Stomach (tissue), 4 donors: ENCODE measurements at regions not wholly inside any gene's neighbourhood (a gene's known extent, or its start where the extent isn't known, plus 50 kb on each side); places are given as distances from the start of the nearest gene placed in this dataset.

Experiments used
- POLR2A ChIP-seq, 4 donors: fragments of 450-650 bp; IDR thresholded peaks; one replicate each; pipeline ENCODE4 v1.6.1; 2016; ENCODE audit warnings: antibody characterized with exemption in 4 of 4, control low read depth in 2 of 4, mild to moderate bottlenecking in 1 of 4, moderate library complexity in 1 of 4
- POLR2AphosphoS5 ChIP-seq, 3 donors: sonication (generic); formaldehyde crosslinking; IDR thresholded peaks; one replicate each; pipeline ENCODE4 v1.6.1; 2016; ENCODE audit warnings: antibody characterized with exemption in 3 of 3
- TF ChIP-seq, protein P1 (sequence below), 7 experiments: fragments of 450-650 bp in 4 of 7; fragments of 200-600 bp in 3 of 7; sonication (generic) in 3 of 7; IDR thresholded peaks; one replicate each; pipeline ENCODE4 v1.5.1; 2016 to 2019; ENCODE audit warnings: antibody characterized with exemption in 7 of 7, control low read depth in 2 of 7, mild to moderate bottlenecking in 1 of 7

DNA sequence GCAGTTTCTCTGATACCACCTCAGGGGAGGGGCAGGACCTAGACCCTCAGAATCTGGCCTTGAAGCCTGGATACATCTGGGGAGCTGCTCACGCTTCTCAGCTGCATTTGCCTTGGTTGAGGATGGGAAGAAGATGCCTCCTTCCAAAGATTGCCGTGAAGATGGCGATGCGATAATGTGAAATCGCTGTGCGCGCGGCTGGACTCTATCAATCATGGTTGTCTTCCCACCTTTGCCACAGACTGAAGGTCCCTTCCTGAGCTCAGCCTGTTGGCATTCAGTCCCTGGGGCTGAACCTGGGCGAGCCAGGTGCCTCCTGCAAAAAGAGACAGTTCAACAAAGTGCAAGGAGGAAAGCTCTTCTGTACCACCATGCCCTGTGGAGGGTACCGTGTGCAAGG lies 114.4 kb upstream of the SLC45A1 start:
- no peak for TF ChIP-seq POLR2A (IDR thresholded peaks at IDR 0.05)
- TF ChIP-seq, protein P1, sequence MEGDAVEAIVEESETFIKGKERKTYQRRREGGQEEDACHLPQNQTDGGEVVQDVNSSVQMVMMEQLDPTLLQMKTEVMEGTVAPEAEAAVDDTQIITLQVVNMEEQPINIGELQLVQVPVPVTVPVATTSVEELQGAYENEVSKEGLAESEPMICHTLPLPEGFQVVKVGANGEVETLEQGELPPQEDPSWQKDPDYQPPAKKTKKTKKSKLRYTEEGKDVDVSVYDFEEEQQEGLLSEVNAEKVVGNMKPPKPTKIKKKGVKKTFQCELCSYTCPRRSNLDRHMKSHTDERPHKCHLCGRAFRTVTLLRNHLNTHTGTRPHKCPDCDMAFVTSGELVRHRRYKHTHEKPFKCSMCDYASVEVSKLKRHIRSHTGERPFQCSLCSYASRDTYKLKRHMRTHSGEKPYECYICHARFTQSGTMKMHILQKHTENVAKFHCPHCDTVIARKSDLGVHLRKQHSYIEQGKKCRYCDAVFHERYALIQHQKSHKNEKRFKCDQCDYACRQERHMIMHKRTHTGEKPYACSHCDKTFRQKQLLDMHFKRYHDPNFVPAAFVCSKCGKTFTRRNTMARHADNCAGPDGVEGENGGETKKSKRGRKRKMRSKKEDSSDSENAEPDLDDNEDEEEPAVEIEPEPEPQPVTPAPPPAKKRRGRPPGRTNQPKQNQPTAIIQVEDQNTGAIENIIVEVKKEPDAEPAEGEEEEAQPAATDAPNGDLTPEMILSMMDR (IDR thresholded peaks at IDR 0.05) = no peak
- TF ChIP-seq POLR2AphosphoS5 (IDR thresholded peaks at IDR 0.05) = no peak
